GM23338 (cell line): ENCODE measurements at regions not wholly inside any gene's neighbourhood (a gene's known extent, or its start where the extent isn't known, plus 50 kb on each side); places are given as distances from the start of the nearest gene placed in this dataset.

Experiments
- CREB1 ChIP-seq: fragments of 250-450 bp; sonication (Bioruptor Pico); IDR thresholded peaks from 2 replicates; pipeline ENCODE4 v1.5.0; 2020; ENCODE audit warnings: low read depth, mild to moderate bottlenecking, moderate library complexity
- JUNB ChIP-seq: IDR thresholded peaks from one replicate; pipeline ENCODE4 v1.6.1; 2016; ENCODE audit warnings: antibody characterized with exemption; ENCODE audit not compliant: unreplicated experiment
- NANOG ChIP-seq: IDR thresholded peaks from 2 replicates; pipeline ENCODE4 v1.6.1; 2016; ENCODE audit warnings: antibody characterized with exemption, borderline replicate concordance
- ZNF331 ChIP-seq: fragments of 250-450 bp; sonication (Bioruptor Pico); IDR thresholded peaks from 2 replicates; pipeline ENCODE4 v1.5.0; 2020; ENCODE audit warnings: low read depth, mild to moderate bottlenecking, moderate library complexity
- TF ChIP-seq, protein P1 (sequence below): fragments of 250-450 bp; sonication (Bioruptor Pico); IDR thresholded peaks from 2 replicates; pipeline ENCODE4 v1.5.0; 2020; ENCODE audit warnings: mild to moderate bottlenecking, moderate library complexity
- TF ChIP-seq, protein P2 (sequence below): IDR thresholded peaks from one replicate; pipeline ENCODE4 v1.6.1; 2018; ENCODE audit warnings: antibody characterized with exemption; ENCODE audit not compliant: unreplicated experiment

GRCh38 chr22:44586999-44587736 is 89.1 kb upstream of the RTL6 start (continued):
- TF ChIP-seq, protein P1, sequence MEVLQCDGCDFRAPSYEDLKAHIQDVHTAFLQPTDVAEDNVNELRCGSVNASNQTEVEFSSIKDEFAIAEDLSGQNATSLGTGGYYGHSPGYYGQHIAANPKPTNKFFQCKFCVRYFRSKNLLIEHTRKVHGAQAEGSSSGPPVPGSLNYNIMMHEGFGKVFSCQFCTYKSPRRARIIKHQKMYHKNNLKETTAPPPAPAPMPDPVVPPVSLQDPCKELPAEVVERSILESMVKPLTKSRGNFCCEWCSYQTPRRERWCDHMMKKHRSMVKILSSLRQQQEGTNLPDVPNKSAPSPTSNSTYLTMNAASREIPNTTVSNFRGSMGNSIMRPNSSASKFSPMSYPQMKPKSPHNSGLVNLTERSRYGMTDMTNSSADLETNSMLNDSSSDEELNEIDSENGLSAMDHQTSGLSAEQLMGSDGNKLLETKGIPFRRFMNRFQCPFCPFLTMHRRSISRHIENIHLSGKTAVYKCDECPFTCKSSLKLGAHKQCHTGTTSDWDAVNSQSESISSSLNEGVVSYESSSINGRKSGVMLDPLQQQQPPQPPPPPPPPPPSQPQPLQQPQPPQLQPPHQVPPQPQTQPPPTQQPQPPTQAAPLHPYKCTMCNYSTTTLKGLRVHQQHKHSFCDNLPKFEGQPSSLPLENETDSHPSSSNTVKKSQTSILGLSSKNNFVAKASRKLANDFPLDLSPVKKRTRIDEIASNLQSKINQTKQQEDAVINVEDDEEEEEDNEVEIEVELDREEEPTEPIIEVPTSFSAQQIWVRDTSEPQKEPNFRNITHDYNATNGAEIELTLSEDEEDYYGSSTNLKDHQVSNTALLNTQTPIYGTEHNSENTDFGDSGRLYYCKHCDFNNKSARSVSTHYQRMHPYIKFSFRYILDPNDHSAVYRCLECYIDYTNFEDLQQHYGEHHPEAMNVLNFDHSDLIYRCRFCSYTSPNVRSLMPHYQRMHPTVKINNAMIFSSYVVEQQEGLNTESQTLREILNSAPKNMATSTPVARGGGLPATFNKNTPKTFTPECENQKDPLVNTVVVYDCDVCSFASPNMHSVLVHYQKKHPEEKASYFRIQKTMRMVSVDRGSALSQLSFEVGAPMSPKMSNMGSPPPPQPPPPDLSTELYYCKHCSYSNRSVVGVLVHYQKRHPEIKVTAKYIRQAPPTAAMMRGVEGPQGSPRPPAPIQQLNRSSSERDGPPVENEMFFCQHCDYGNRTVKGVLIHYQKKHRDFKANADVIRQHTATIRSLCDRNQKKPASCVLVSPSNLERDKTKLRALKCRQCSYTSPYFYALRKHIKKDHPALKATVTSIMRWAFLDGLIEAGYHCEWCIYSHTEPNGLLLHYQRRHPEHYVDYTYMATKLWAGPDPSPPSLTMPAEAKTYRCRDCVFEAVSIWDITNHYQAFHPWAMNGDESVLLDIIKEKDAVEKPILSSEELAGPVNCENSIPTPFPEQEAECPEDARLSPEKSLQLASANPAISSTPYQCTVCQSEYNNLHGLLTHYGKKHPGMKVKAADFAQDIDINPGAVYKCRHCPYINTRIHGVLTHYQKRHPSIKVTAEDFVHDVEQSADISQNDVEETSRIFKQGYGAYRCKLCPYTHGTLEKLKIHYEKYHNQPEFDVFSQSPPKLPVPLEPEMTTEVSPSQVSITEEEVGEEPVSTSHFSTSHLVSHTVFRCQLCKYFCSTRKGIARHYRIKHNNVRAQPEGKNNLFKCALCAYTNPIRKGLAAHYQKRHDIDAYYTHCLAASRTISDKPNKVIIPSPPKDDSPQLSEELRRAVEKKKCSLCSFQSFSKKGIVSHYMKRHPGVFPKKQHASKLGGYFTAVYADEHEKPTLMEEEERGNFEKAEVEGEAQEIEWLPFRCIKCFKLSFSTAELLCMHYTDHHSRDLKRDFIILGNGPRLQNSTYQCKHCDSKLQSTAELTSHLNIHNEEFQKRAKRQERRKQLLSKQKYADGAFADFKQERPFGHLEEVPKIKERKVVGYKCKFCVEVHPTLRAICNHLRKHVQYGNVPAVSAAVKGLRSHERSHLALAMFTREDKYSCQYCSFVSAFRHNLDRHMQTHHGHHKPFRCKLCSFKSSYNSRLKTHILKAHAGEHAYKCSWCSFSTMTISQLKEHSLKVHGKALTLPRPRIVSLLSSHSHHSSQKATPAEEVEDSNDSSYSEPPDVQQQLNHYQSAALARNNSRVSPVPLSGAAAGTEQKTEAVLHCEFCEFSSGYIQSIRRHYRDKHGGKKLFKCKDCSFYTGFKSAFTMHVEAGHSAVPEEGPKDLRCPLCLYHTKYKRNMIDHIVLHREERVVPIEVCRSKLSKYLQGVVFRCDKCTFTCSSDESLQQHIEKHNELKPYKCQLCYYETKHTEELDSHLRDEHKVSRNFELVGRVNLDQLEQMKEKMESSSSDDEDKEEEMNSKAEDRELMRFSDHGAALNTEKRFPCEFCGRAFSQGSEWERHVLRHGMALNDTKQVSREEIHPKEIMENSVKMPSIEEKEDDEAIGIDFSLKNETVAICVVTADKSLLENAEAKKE (CRISPR knock-in tag) = no peak
- no peak for TF ChIP-seq CREB1 (CRISPR knock-in tag)
- no peak for TF ChIP-seq NANOG
- TF ChIP-seq JUNB = no peak
- TF ChIP-seq, protein P2, sequence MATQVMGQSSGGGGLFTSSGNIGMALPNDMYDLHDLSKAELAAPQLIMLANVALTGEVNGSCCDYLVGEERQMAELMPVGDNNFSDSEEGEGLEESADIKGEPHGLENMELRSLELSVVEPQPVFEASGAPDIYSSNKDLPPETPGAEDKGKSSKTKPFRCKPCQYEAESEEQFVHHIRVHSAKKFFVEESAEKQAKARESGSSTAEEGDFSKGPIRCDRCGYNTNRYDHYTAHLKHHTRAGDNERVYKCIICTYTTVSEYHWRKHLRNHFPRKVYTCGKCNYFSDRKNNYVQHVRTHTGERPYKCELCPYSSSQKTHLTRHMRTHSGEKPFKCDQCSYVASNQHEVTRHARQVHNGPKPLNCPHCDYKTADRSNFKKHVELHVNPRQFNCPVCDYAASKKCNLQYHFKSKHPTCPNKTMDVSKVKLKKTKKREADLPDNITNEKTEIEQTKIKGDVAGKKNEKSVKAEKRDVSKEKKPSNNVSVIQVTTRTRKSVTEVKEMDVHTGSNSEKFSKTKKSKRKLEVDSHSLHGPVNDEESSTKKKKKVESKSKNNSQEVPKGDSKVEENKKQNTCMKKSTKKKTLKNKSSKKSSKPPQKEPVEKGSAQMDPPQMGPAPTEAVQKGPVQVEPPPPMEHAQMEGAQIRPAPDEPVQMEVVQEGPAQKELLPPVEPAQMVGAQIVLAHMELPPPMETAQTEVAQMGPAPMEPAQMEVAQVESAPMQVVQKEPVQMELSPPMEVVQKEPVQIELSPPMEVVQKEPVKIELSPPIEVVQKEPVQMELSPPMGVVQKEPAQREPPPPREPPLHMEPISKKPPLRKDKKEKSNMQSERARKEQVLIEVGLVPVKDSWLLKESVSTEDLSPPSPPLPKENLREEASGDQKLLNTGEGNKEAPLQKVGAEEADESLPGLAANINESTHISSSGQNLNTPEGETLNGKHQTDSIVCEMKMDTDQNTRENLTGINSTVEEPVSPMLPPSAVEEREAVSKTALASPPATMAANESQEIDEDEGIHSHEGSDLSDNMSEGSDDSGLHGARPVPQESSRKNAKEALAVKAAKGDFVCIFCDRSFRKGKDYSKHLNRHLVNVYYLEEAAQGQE = no peak
- TF ChIP-seq ZNF331 (CRISPR knock-in tag) = no peak
